Jurkat, Clone E6-1 (cell line): ENCODE measurements at regions not wholly inside any gene's neighbourhood (a gene's known extent, or its start where the extent isn't known, plus 50 kb on each side); places are given as distances from the start of the nearest gene placed in this dataset.
"Not testable (repeated sequence)": the region's sequence is repeated elsewhere in the genome, so short reads cannot be mapped to it uniquely, and the experiment has no call there.

Source experiments
- DNase-seq: peaks from one replicate; pipeline ENCODE4 v3.0.0-alpha.2; 2011; ENCODE audit warnings: low read depth, low spot score
- H3K4me3 ChIP-seq: 2 replicates; pipeline ENCODE4 v1.5.1; 2011; ENCODE audit warnings: mild to moderate bottlenecking, low read length, control low read depth, moderate library complexity

GRCh38 chr3:127520993-127521392 lies 69.5 kb downstream of the TPRA1 start:
- no peak overlapping the region for H3K4me3 ChIP-seq
- no peak for DNase-seq

- no peak overlapping the region for H3K4me3 ChIP-seq
- DNase-seq: no peak
Observed at GRCh38 chr3:127518456-127519081, 72.0 kb downstream of the TPRA1 start.

- DNase-seq: no peak
- no peak overlapping the region for H3K4me3 ChIP-seq
Observed at GRCh38 chr3:127512256-127512655, 78.3 kb downstream of the TPRA1 start.

- no peak overlapping the region for H3K4me3 ChIP-seq
- DNase-seq: no peak
Observed at GRCh38 chr3:127501177-127501576, 89.4 kb downstream of the TPRA1 start.

GRCh38 chr3:127497676-127498075 lies 92.9 kb downstream of the TPRA1 start:
- DNase-seq: no peak
- no peak overlapping the region for H3K4me3 ChIP-seq

- no peak for DNase-seq
- no peak overlapping the region for H3K4me3 ChIP-seq
Observed at GRCh38 chr3:127497166-127497565, 93.4 kb downstream of the TPRA1 start.

GRCh38 chr3:127495821-127496655 lies 94.5 kb downstream of the TPRA1 start:
- DNase-seq: no peak
- no peak overlapping the region for H3K4me3 ChIP-seq

- no peak for DNase-seq
- no peak overlapping the region for H3K4me3 ChIP-seq
Observed at GRCh38 chr3:127493924-127494646, 96.4 kb downstream of the TPRA1 start.

GRCh38 chr3:127492426-127492825 lies 98.1 kb downstream of the TPRA1 start:
- H3K4me3 ChIP-seq: no peak overlapping the region
- no peak for DNase-seq

- no peak overlapping the region for H3K4me3 ChIP-seq
- no peak for DNase-seq
Observed at GRCh38 chr3:127491909-127492308, 98.6 kb downstream of the TPRA1 start.

GRCh38 chr3:127491323-127491722 lies 99.2 kb downstream of the TPRA1 start:
- H3K4me3 ChIP-seq: no peak overlapping the region
- no peak for DNase-seq

- DNase-seq, H3K4me3 ChIP-seq: not testable (repeated sequence)
Observed at GRCh38 chr3:127491024-127491305, 99.6 kb downstream of the TPRA1 start.

GRCh38 chr3:127490271-127491023 lies 100.1 kb downstream of the TPRA1 start:
- H3K4me3 ChIP-seq: no peak overlapping the region
- DNase-seq: no peak

GRCh38 chr3:127489357-127489756 lies 101.2 kb downstream of the TPRA1 start:
- H3K4me3 ChIP-seq: no peak overlapping the region
- DNase-seq: no peak

- no peak overlapping the region for H3K4me3 ChIP-seq
- DNase-seq: no peak
Observed at GRCh38 chr3:127488740-127489139, 101.8 kb downstream of the TPRA1 start.

- H3K4me3 ChIP-seq: no peak overlapping the region
- no peak for DNase-seq
Observed at GRCh38 chr3:127488141-127488672, 102.3 kb downstream of the TPRA1 start.

GRCh38 chr3:127487196-127487595 lies 103.3 kb downstream of the TPRA1 start:
- no peak overlapping the region for H3K4me3 ChIP-seq
- DNase-seq: no peak

- DNase-seq: no peak
- no peak overlapping the region for H3K4me3 ChIP-seq
Observed at GRCh38 chr3:127486321-127486944, 104.1 kb downstream of the TPRA1 start.
